Trophoblast cell (in vitro differentiated cells and primary cell): ENCODE measurements at regions not wholly inside any gene's neighbourhood (a gene's known extent, or its start where the extent isn't known, plus 50 kb on each side); places are given as distances from the start of the nearest gene placed in this dataset.

ENCODE experiments used
- DNase-seq, 2 donors: peaks; one replicate each; pipeline ENCODE4 v3.0.0-alpha.2; 2016
- H2AFZ ChIP-seq: 2 replicates; pipeline ENCODE4 v1.6.1; 2013; ENCODE audit warnings: low read length, moderate library complexity, mild to moderate bottlenecking; ENCODE audit not compliant: insufficient read depth, poor library complexity
- H2AK5ac ChIP-seq: 2 replicates; pipeline ENCODE4 v1.6.1; 2013; ENCODE audit warnings: mild to moderate bottlenecking, low read length
- H2BK120ac ChIP-seq: 2 replicates; pipeline ENCODE4 v1.6.1; 2013; ENCODE audit warnings: low read length, mild to moderate bottlenecking, moderate library complexity; ENCODE audit not compliant: insufficient read depth, poor library complexity
- H2BK12ac ChIP-seq: 2 replicates; pipeline ENCODE4 v1.6.1; 2013; ENCODE audit warnings: mild to moderate bottlenecking, low read length, moderate library complexity
- H2BK5ac ChIP-seq: 2 replicates; pipeline ENCODE4 v1.6.1; 2013; ENCODE audit warnings: low read length, low read depth, moderate library complexity, mild to moderate bottlenecking; ENCODE audit not compliant: poor library complexity
- H3K14ac ChIP-seq: 2 replicates; pipeline ENCODE4 v1.6.1; 2013; ENCODE audit warnings: mild to moderate bottlenecking, low read length
- H3K18ac ChIP-seq: 2 replicates; pipeline ENCODE4 v1.6.1; 2013; ENCODE audit warnings: mild to moderate bottlenecking, low read length
- H3K23ac ChIP-seq: 2 replicates; pipeline ENCODE4 v1.6.1; 2013; ENCODE audit warnings: low read length
- H3K27ac ChIP-seq: 2 replicates; pipeline ENCODE4 v1.5.1; 2013; ENCODE audit warnings: low read depth, mild to moderate bottlenecking, inconsistent platforms, low read length, moderate library complexity
- H3K27me3 ChIP-seq: 2 replicates; pipeline ENCODE4 v1.6.1; 2013; ENCODE audit warnings: inconsistent platforms, mild to moderate bottlenecking, low read length, moderate library complexity; ENCODE audit not compliant: insufficient read depth
- H3K36me3 ChIP-seq, 2 experiments: 1 replicate in 1 of 2; 2 replicates in 1 of 2; pipeline ENCODE4 v1.6.1; 2013; ENCODE audit warnings: low read length in 2 of 2, mild to moderate bottlenecking in 2 of 2, moderate library complexity in 1 of 2; ENCODE audit not compliant: insufficient read depth in 2 of 2, control insufficient read depth in 1 of 2
- H3K4ac ChIP-seq: 2 replicates; pipeline ENCODE4 v1.6.1; 2013; ENCODE audit warnings: low read depth, mild to moderate bottlenecking, low read length, moderate library complexity
- H3K4me1 ChIP-seq, 2 experiments: 1 replicate in 1 of 2; 2 replicates in 1 of 2; pipeline ENCODE4 v1.6.1; 2013; ENCODE audit warnings: low read length in 2 of 2, mild to moderate bottlenecking in 2 of 2, moderate library complexity in 1 of 2; ENCODE audit not compliant: insufficient read depth in 2 of 2, control insufficient read depth in 1 of 2
- H3K4me2 ChIP-seq: 2 replicates; pipeline ENCODE4 v1.6.1; 2013; ENCODE audit warnings: inconsistent platforms, mild to moderate bottlenecking, low read length, moderate library complexity
- H3K4me3 ChIP-seq: 2 replicates; pipeline ENCODE4 v1.5.1; 2013; ENCODE audit warnings: mild to moderate bottlenecking, low read depth, low read length, inconsistent platforms
- H3K79me1 ChIP-seq: one replicate; pipeline ENCODE4 v1.6.1; 2013; ENCODE audit warnings: low read length
- H3K79me2 ChIP-seq: 2 replicates; pipeline ENCODE4 v1.6.1; 2013; ENCODE audit warnings: low read length, mild to moderate bottlenecking; ENCODE audit not compliant: control insufficient read depth, insufficient read depth, poor library complexity
- H3K9ac ChIP-seq: 2 replicates; pipeline ENCODE4 v1.6.1; 2013; ENCODE audit warnings: mild to moderate bottlenecking, low read length
- H3K9me3 ChIP-seq: 2 replicates; pipeline ENCODE4 v1.6.1; 2013; ENCODE audit warnings: low read depth, mild to moderate bottlenecking, control low read depth, inconsistent platforms, low read length; ENCODE audit not compliant: insufficient read depth
- H4K12ac ChIP-seq: 2 replicates; pipeline ENCODE4 v1.6.1; 2013; ENCODE audit warnings: low read depth, mild to moderate bottlenecking, low read length, moderate library complexity
- H4K8ac ChIP-seq: 2 replicates; pipeline ENCODE4 v1.6.1; 2013; ENCODE audit warnings: low read depth, mild to moderate bottlenecking, low read length, moderate library complexity
- H4K91ac ChIP-seq: one replicate; pipeline ENCODE4 v1.6.1; 2013; ENCODE audit warnings: low read depth, mild to moderate bottlenecking, low read length, moderate library complexity
- WGBS: extraction: QIAGEN DNeasy Blood & Tissue Kit; methylation state at CpG from one replicate; pipeline ENCODE4 v1.1.7; 2013; ENCODE audit warnings: missing lambda C conversion rate; ENCODE audit not compliant: insufficient read length, insufficient coverage; ENCODE audit errors: extremely low coverage; 5-methylcytosine and 5-hydroxymethylcytosine counted together

DNA sequence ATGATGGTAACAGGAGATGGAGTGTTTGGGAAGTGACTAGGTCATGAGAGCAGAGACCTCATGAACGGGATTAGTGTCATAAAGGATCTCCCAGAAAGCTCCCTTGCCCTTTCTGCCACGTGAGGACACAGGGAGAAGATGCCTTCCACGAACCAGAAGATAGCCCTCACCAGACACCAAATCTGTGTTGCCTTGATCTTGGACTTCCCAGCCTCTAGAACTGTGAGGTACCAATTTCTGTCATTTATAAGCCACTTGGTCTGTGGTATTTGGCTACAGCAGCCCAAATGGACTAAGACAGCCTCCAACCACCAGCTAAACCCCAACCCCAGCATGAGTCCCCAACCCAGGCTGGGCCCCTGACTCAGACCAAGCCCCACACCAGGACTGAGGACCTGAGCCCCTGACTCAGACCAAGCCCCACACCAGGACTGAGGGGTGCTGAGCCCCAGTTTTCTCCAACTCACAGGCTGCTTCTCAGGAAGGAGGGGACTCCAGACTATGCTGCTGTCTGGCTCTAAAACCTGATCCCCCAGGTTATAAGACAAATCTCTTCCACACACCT lies 54.1 kb downstream of the PTPRS start:
- H2BK120ac ChIP-seq = no peak overlapping the region
- H3K4me2 ChIP-seq = no peak overlapping the region
- no peak overlapping the region for H4K91ac ChIP-seq
- H4K8ac ChIP-seq = no peak overlapping the region
- H3K9ac ChIP-seq = no peak overlapping the region
- H3K4me3 ChIP-seq = no peak overlapping the region
- no peak overlapping the region for H3K27ac ChIP-seq
- no peaks in the 10 kb centered on the region for H3K79me1 ChIP-seq
- H3K36me3 ChIP-seq = peaks cover 0 to 3% of the 10 kb centered on the region in 2 experiments
- no peak overlapping the region for H2AFZ ChIP-seq
- H3K14ac ChIP-seq = no peak overlapping the region
- no peak overlapping the region for H3K18ac ChIP-seq
- H2AK5ac ChIP-seq = no peak overlapping the region
- no peak overlapping the region for H2BK12ac ChIP-seq
- no peaks in the 10 kb centered on the region for H3K9me3 ChIP-seq
- no peak overlapping the region for H3K4ac ChIP-seq
- no peak overlapping the region for H4K12ac ChIP-seq
- no peaks in the 10 kb centered on the region for H3K27me3 ChIP-seq
- no CpG with 5 or more reads among the region's 3 CpGs for WGBS
- no peak overlapping the region for H3K23ac ChIP-seq
- no peaks in the 10 kb centered on the region for H3K4me1 ChIP-seq
- DNase-seq = no peak
- H3K79me2 ChIP-seq = no peaks in the 10 kb centered on the region
- H2BK5ac ChIP-seq = no peak overlapping the region

DNA sequence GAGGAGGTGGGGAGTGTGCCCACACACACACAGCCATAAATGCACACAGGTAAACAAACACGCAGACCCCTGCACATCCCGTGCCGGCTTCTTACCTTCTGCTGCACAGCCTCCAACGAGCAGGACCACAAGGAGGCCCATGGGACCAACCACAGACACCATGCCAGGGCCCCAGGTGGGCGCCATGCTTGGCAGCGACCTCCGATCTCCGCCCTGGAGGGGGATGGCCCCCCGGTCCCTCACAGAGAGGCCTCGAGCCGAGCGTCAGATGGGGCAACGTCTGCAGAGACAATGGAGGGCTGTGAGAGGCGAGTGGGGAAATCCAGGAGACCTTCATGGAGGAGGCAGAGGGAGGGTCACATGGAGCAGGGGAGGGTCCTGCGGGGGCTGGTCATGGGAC lies 54.7 kb downstream of the PTPRS start:
- Histone ChIP-seq H3K27ac (no peak overlapping the region), H2BK120ac (no peak overlapping the region), H2AFZ (no peak overlapping the region), H2BK12ac (no peak overlapping the region), H3K4me3 (no peak overlapping the region), H3K18ac (no peak overlapping the region), H2AK5ac (no peak overlapping the region), H3K4me2 (no peak overlapping the region), H3K79me2 (no peaks in the 10 kb centered on the region), H3K14ac (no peak overlapping the region), H3K4me1 (no peaks in the 10 kb centered on the region), H2BK5ac (no peak overlapping the region), H3K4ac (no peak overlapping the region), H3K36me3 (peaks cover 0 to 3% of the 10 kb centered on the region in 2 experiments), H4K12ac (no peak overlapping the region), H4K8ac (no peak overlapping the region), H3K9me3 (no peaks in the 10 kb centered on the region), H3K79me1 (no peaks in the 10 kb centered on the region), H3K23ac (no peak overlapping the region), H4K91ac (no peak overlapping the region), H3K27me3 (no peaks in the 10 kb centered on the region), H3K9ac (no peak overlapping the region)
- no CpG with 5 or more reads among the region's 15 CpGs for WGBS
- DNase-seq = no peak

DNA sequence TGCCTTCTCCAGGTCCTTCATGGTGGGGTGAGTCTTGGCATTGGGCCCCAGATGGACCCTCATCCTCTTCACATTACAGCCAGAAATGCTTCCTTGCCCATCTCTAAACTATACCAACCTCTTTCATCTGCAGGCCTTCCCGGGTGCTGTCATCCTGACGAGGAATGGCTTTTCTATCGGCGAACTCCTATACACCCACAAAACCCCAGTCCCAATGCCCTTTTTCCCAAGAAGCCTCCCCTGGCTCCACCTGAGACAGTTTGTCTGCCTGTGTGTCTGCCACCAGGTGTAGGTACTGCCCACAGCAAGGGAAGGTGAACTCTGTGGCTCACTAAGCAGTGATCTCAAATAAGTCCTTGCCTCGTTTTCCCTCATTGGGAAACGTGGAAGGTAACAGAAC lies 55.3 kb downstream of the PTPRS start:
- Histone ChIP-seq H3K14ac (no peak overlapping the region), H3K18ac (no peak overlapping the region), H3K27me3 (no peaks in the 10 kb centered on the region), H3K9ac (no peak overlapping the region), H3K36me3 (peaks cover 0 to 3% of the 10 kb centered on the region in 2 experiments), H3K9me3 (no peaks in the 10 kb centered on the region), H3K79me1 (no peaks in the 10 kb centered on the region), H3K27ac (no peak overlapping the region), H2AFZ (no peak overlapping the region), H3K23ac (no peak overlapping the region), H4K8ac (no peak overlapping the region), H3K79me2 (no peaks in the 10 kb centered on the region), H2BK12ac (no peak overlapping the region), H4K91ac (no peak overlapping the region), H4K12ac (no peak overlapping the region), H3K4me2 (no peak overlapping the region), H3K4me3 (no peak overlapping the region), H3K4ac (no peak overlapping the region), H2AK5ac (no peak overlapping the region), H3K4me1 (no peaks in the 10 kb centered on the region), H2BK5ac (no peak overlapping the region), H2BK120ac (no peak overlapping the region)
- WGBS = no CpG with 5 or more reads among the region's 6 CpGs
- no peak for DNase-seq

DNA sequence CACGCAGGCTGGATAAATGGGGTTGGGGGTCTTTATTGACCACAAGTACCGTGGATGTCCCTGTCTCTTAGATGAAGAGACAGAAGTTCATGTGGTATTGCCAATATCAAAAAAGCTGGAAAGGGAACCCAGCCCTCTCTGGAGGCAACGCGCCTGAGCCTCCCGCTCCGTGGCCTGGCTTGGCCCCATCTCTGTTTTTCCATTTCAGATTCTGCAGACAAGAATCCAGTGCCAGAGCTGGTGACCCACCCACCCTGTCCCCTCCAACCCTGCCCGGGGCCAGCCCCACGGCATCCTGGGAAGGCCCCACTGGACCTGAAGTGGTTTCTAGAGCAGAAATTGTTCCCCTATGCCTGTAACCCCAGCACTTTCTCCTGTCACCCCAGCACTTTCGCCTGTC lies 57.7 kb downstream of the PTPRS start:
- Histone ChIP-seq H4K12ac (no peak overlapping the region), H2BK12ac (no peak overlapping the region), H3K14ac (no peak overlapping the region), H3K79me2 (no peaks in the 10 kb centered on the region), H3K23ac (no peak overlapping the region), H4K8ac (no peak overlapping the region), H3K27ac (no peak overlapping the region), H3K18ac (no peak overlapping the region), H3K4ac (no peak overlapping the region), H3K36me3 (peaks cover 0 to 7% of the 10 kb centered on the region in 2 experiments), H3K27me3 (no peaks in the 10 kb centered on the region), H3K4me1 (no peaks in the 10 kb centered on the region), H2BK120ac (no peak overlapping the region), H3K79me1 (no peaks in the 10 kb centered on the region), H2AFZ (no peak overlapping the region), H2BK5ac (no peak overlapping the region), H4K91ac (no peak overlapping the region), H2AK5ac (no peak overlapping the region), H3K4me2 (no peak overlapping the region), H3K9me3 (no peaks in the 10 kb centered on the region), H3K9ac (no peak overlapping the region), H3K4me3 (no peak overlapping the region)
- no peak for DNase-seq
- no CpG with 5 or more reads among the region's 9 CpGs for WGBS
